H9 (cell line): ENCODE measurements at regions not wholly inside any gene's neighbourhood (a gene's known extent, or its start where the extent isn't known, plus 50 kb on each side); places are given as distances from the start of the nearest gene placed in this dataset.

Experiments
- DNase-seq: peaks from one replicate; pipeline ENCODE4 v3.0.0-alpha.2; 2017
- H2AFZ ChIP-seq: one replicate; pipeline ENCODE4 v1.6.1; 2013; ENCODE audit warnings: mild to moderate bottlenecking, low read length, control low read depth, moderate library complexity
- H2AK5ac ChIP-seq: 2 replicates; pipeline ENCODE4 v1.6.1; 2013; ENCODE audit warnings: low read length, control low read depth, mixed read lengths; ENCODE audit not compliant: insufficient read length
- H2BK120ac ChIP-seq: one replicate; pipeline ENCODE4 v1.6.1; 2013; ENCODE audit warnings: low read depth, mild to moderate bottlenecking, low read length, control low read depth, inconsistent platforms; ENCODE audit not compliant: poor library complexity, severe bottlenecking
- H2BK12ac ChIP-seq: 2 replicates; pipeline ENCODE4 v1.6.1; 2013; ENCODE audit warnings: low read length, control low read depth, mixed read lengths, low read depth; ENCODE audit not compliant: insufficient read length
- H2BK15ac ChIP-seq: 2 replicates; pipeline ENCODE4 v1.6.1; 2013; ENCODE audit warnings: low read depth, low read length, control low read depth
- H2BK20ac ChIP-seq: one replicate; pipeline ENCODE4 v1.6.1; 2013; ENCODE audit warnings: low read depth, mild to moderate bottlenecking, low read length, control low read depth, inconsistent platforms; ENCODE audit not compliant: poor library complexity, severe bottlenecking
- H2BK5ac ChIP-seq: 2 replicates; pipeline ENCODE4 v1.6.1; 2013; ENCODE audit warnings: low read length, control low read depth, mixed read lengths; ENCODE audit not compliant: insufficient read length
- H3K14ac ChIP-seq: 2 replicates; pipeline ENCODE4 v1.6.1; 2013; ENCODE audit warnings: low read length, control low read depth; ENCODE audit not compliant: insufficient read depth
- H3K18ac ChIP-seq: 2 replicates; pipeline ENCODE4 v1.6.1; 2013; ENCODE audit warnings: low read depth, mild to moderate bottlenecking, mixed read lengths, low read length, control low read depth; ENCODE audit not compliant: insufficient read length
- H3K23ac ChIP-seq: 2 replicates; pipeline ENCODE4 v1.6.1; 2013; ENCODE audit warnings: low read length, control low read depth, mixed read lengths, low read depth; ENCODE audit not compliant: insufficient read length
- H3K23me2 ChIP-seq: 2 replicates; pipeline ENCODE4 v1.6.1; 2013; ENCODE audit warnings: low read depth, mild to moderate bottlenecking, mixed read lengths, low read length, control low read depth; ENCODE audit not compliant: insufficient read length, poor library complexity, severe bottlenecking
- H3K27ac ChIP-seq: 2 replicates; pipeline ENCODE4 v1.5.1; 2013; ENCODE audit warnings: low read length, control low read depth, mixed read lengths, low read depth; ENCODE audit not compliant: insufficient read length
- H3K27me3 ChIP-seq: 2 replicates; pipeline ENCODE4 v1.6.1; 2013; ENCODE audit warnings: low read length, control low read depth, inconsistent platforms; ENCODE audit not compliant: insufficient read depth
- H3K4ac ChIP-seq: 2 replicates; pipeline ENCODE4 v1.6.1; 2013; ENCODE audit warnings: low read depth, mild to moderate bottlenecking, control low read depth, inconsistent platforms, low read length, moderate library complexity
- H3K4me1 ChIP-seq: 2 replicates; pipeline ENCODE4 v1.6.1; 2013; ENCODE audit warnings: low read length, control low read depth, inconsistent platforms; ENCODE audit not compliant: insufficient read depth
- H3K4me2 ChIP-seq: 2 replicates; pipeline ENCODE4 v1.6.1; 2013; ENCODE audit warnings: low read length, control low read depth, mixed read lengths; ENCODE audit not compliant: insufficient read length, insufficient read depth
- H3K56ac ChIP-seq: 2 replicates; pipeline ENCODE4 v1.6.1; 2013; ENCODE audit warnings: low read depth, mild to moderate bottlenecking, mixed read lengths, low read length, control low read depth; ENCODE audit not compliant: insufficient read length
- H3K79me1 ChIP-seq: 2 replicates; pipeline ENCODE4 v1.6.1; 2013; ENCODE audit warnings: low read depth, mild to moderate bottlenecking, moderate library complexity, low read length, control low read depth, inconsistent platforms; ENCODE audit not compliant: insufficient read depth, poor library complexity, severe bottlenecking
- H3K79me2 ChIP-seq: 2 replicates; pipeline ENCODE4 v1.6.1; 2013; ENCODE audit warnings: low read length, control low read depth, inconsistent platforms; ENCODE audit not compliant: insufficient read depth
- H3K9ac ChIP-seq: 2 replicates; pipeline ENCODE4 v1.6.1; 2013; ENCODE audit warnings: low read length, control low read depth, mixed read lengths; ENCODE audit not compliant: insufficient read length; ENCODE audit errors: extremely low read depth
- H3K9me3 ChIP-seq: one replicate; pipeline ENCODE4 v1.6.1; 2013; ENCODE audit warnings: low read depth, low read length, inconsistent platforms; ENCODE audit not compliant: control insufficient read depth
- H3T11ph ChIP-seq: one replicate; pipeline ENCODE4 v1.6.1; 2013; ENCODE audit warnings: mild to moderate bottlenecking, low read length, control low read depth, inconsistent platforms
- H4K20me1 ChIP-seq: one replicate; pipeline ENCODE4 v1.6.1; 2013; ENCODE audit not compliant: control insufficient read depth, insufficient read length, insufficient read depth
- H4K5ac ChIP-seq: 2 replicates; pipeline ENCODE4 v1.6.1; 2013; ENCODE audit warnings: low read depth, mild to moderate bottlenecking, mixed read lengths, low read length, control low read depth; ENCODE audit not compliant: insufficient read length
- H4K8ac ChIP-seq: replicated peaks from 2 replicates; pipeline ENCODE4 v1.6.1; 2013; ENCODE audit warnings: low read length, control low read depth, mixed read lengths, low read depth; ENCODE audit not compliant: insufficient read length
- H4K91ac ChIP-seq: 2 replicates; pipeline ENCODE4 v1.6.1; 2013; ENCODE audit warnings: low read depth, mild to moderate bottlenecking, moderate library complexity, mixed read lengths, low read length, control low read depth; ENCODE audit not compliant: insufficient read length
- H3K27ac Mint-ChIP-seq, 3 experiments: 2 replicates in 2 of 3; 3 replicates in 1 of 3; pipeline ENCODE4 v1.8.0; 2020 to 2021; ENCODE audit warnings: mixed read lengths in 3 of 3, mild to moderate bottlenecking in 1 of 3, moderate library complexity in 1 of 3
- H3K27me3 Mint-ChIP-seq: 2 replicates; pipeline ENCODE4 v1.8.0; 2021; ENCODE audit warnings: low read depth, mild to moderate bottlenecking, moderate library complexity, mixed read lengths
- H3K36me3 Mint-ChIP-seq, 3 experiments: 2 replicates in 2 of 3; 3 replicates in 1 of 3; pipeline ENCODE4 v1.8.0; 2020 to 2021; ENCODE audit warnings: low read depth in 3 of 3, mixed read lengths in 3 of 3; ENCODE audit not compliant: insufficient read depth in 1 of 3
- H3K4me1 Mint-ChIP-seq, 2 experiments: 2 replicates each; pipeline ENCODE4 v1.8.0; 2020; ENCODE audit warnings: mixed read lengths in 2 of 2
- H3K4me3 Mint-ChIP-seq, 2 experiments: 2 replicates in 1 of 2; 3 replicates in 1 of 2; pipeline ENCODE4 v1.8.0; 2020 to 2021; ENCODE audit warnings: mild to moderate bottlenecking in 2 of 2, mixed read lengths in 2 of 2, moderate library complexity in 1 of 2
- H3K9me3 Mint-ChIP-seq, 2 experiments: 2 replicates in 1 of 2; 3 replicates in 1 of 2; pipeline ENCODE4 v1.8.0; 2020; ENCODE audit warnings: mild to moderate bottlenecking in 2 of 2, mixed read lengths in 2 of 2, moderate library complexity in 1 of 2
- WGBS: extraction: QIAGEN DNeasy Blood & Tissue Kit; methylation state at CpG from one replicate; pipeline ENCODE4 v1.1.7; 2013; ENCODE audit warnings: missing lambda C conversion rate, low lambda C conversion rate, mixed read lengths; ENCODE audit not compliant: insufficient read length; ENCODE audit errors: extremely low coverage; 5-methylcytosine and 5-hydroxymethylcytosine counted together
- TF ChIP-seq, protein P1 (sequence below): fragments of 200-600 bp; sonication (generic); conservative IDR thresholded peaks from 3 replicates; pipeline ENCODE4 v1.8.0; 2021; ENCODE audit warnings: antibody characterized with exemption, mild to moderate bottlenecking

GRCh38 chr10:47092831-47093230 is 181.6 kb downstream of the PTPN20 start:
- Histone ChIP-seq H2BK120ac (no peak overlapping the region), H2BK15ac (no peak overlapping the region), H2AFZ (no peak overlapping the region), H3K9ac (no peak overlapping the region), H2AK5ac (no peak overlapping the region), H3K14ac (no peak overlapping the region), H2BK20ac (no peak overlapping the region), H3K23ac (no peak overlapping the region), H3K27me3 (no peaks in the 10 kb centered on the region), H3K56ac (no peak overlapping the region), H3K79me2 (no peaks in the 10 kb centered on the region), H4K91ac (no peak overlapping the region), H3K79me1 (no peaks in the 10 kb centered on the region), H4K8ac (no peak overlapping the region), H2BK5ac (no peak overlapping the region), H3K9me3 (no peaks in the 10 kb centered on the region), H4K5ac (no peak overlapping the region), H2BK12ac (no peak overlapping the region), H3K4me1 (no peaks in the 10 kb centered on the region), H3K4me2 (no peak overlapping the region), H3K23me2 (no peaks in the 10 kb centered on the region), H3T11ph (no peak overlapping the region), H3K27ac (no peak overlapping the region), H4K20me1 (no peaks in the 10 kb centered on the region), H3K18ac (no peak overlapping the region), H3K4ac (no peak overlapping the region)
- no peaks in the 10 kb centered on the region; the same call in none of the 2 replicates for H3K27me3 Mint-ChIP-seq
- no peaks in the 10 kb centered on the region; a peak in 2 of 7 replicates for H3K36me3 Mint-ChIP-seq
- no peak overlapping the region; a peak in 1 of 7 replicates for H3K27ac Mint-ChIP-seq
- peak; percentile 15 for DNase-seq
- no peak overlapping the region for H3K4me3 Mint-ChIP-seq
- no CpG with 5 or more reads among the region's 5 CpGs for WGBS
- H3K4me1 Mint-ChIP-seq = peaks cover 0 to under 1% of the 10 kb centered on the region in 2 experiments; a peak in 2 of 4 replicates
- TF ChIP-seq, protein P1, sequence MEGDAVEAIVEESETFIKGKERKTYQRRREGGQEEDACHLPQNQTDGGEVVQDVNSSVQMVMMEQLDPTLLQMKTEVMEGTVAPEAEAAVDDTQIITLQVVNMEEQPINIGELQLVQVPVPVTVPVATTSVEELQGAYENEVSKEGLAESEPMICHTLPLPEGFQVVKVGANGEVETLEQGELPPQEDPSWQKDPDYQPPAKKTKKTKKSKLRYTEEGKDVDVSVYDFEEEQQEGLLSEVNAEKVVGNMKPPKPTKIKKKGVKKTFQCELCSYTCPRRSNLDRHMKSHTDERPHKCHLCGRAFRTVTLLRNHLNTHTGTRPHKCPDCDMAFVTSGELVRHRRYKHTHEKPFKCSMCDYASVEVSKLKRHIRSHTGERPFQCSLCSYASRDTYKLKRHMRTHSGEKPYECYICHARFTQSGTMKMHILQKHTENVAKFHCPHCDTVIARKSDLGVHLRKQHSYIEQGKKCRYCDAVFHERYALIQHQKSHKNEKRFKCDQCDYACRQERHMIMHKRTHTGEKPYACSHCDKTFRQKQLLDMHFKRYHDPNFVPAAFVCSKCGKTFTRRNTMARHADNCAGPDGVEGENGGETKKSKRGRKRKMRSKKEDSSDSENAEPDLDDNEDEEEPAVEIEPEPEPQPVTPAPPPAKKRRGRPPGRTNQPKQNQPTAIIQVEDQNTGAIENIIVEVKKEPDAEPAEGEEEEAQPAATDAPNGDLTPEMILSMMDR = no peak
- peaks cover 6 to 15% of the 10 kb centered on the region in 2 experiments; a peak in 4 of 5 replicates for H3K9me3 Mint-ChIP-seq
